ENCODE measurements at regions not wholly inside any gene's neighbourhood (a gene's known extent, or its start where the extent isn't known, plus 50 kb on each side); places are given as distances from the start of the nearest gene placed in this dataset.

GRCh38 chr5:88399561-88399960 is 130.9 kb upstream of the TMEM161B start:
- peaks cover 32 to 46% of the 10 kb centered on the region in 2 donors for H3K4me1 ChIP-seq (replicated peaks in 1 of 2)
- no peak overlapping the region for H3K4me3 ChIP-seq
- no peak for ATAC-seq (replicated peaks in 6 of 8)
- 0 to 76% (median 46%) methylated on average over 1 to 2 of the region's 2 CpGs; no CpG with 5 or more reads in 1 of the 10 experiments for WGBS, 10 experiments
- H3K27ac ChIP-seq = no peak overlapping the region
- in situ Hi-C loops (cut with MboI; ENCODE audit: low pct_unique_long_range_greater_than_20kb in 2 of 9, low sequenced_read_pairs in 9 of 9, unreplicated experiment in 9 of 9) = loop anchor here in 2 of 9 experiments (25.0 kb wide), 1 partner anchor 263 kb away; no protein-coding TSS in a partner anchor

GRCh38 chr5:88398316-88398715 is 129.7 kb upstream of the TMEM161B start:
- no peak for ATAC-seq (replicated peaks in 6 of 8)
- in situ Hi-C loops (cut with MboI; ENCODE audit: low pct_unique_long_range_greater_than_20kb in 2 of 9, low sequenced_read_pairs in 9 of 9, unreplicated experiment in 9 of 9) = loop anchor here in 2 of 9 experiments (25.0 kb wide), 1 partner anchor 264 kb away; no protein-coding TSS in a partner anchor
- WGBS, 10 experiments = 13 to 62% (median 25%) methylated on average over 1 to 3 of the region's 4 CpGs; no CpG with 5 or more reads in 2 of the 10 experiments
- Histone ChIP-seq H3K27ac (peak overlapping the region; percentile 85 to 87), H3K4me1 (replicated peaks in 1 of 2) (peaks cover 44 to 59% of the 10 kb centered on the region in 2 donors), H3K4me3 (peak overlapping the region; percentile 3 to 29 (median 12))

GRCh38 chr5:88396751-88397281 is 128.2 kb upstream of the TMEM161B start:
- 0 to 67% (median 11%) methylated on average over 1 to 6 of the region's 7 CpGs; no CpG with 5 or more reads in 1 of the 10 experiments for WGBS, 10 experiments
- in situ Hi-C loops (cut with MboI; ENCODE audit: low pct_unique_long_range_greater_than_20kb in 2 of 9, low sequenced_read_pairs in 9 of 9, unreplicated experiment in 9 of 9) = loop anchor here in 2 of 9 experiments (25.0 kb wide), 1 partner anchor 265 kb away; no protein-coding TSS in a partner anchor
- Histone ChIP-seq H3K4me3 (peak overlapping the region in 4 of 5 donors; percentile 12 to 29 (median 22)), H3K27ac (peak overlapping the region; percentile 85 to 87), H3K4me1 (replicated peaks in 1 of 2) (peaks cover 54 to 67% of the 10 kb centered on the region in 2 donors)
- ATAC-seq (replicated peaks in 6 of 8) = peak in 5 of 8 experiments; percentile 34 to 67 (median 57)

- H3K4me3 ChIP-seq = peak overlapping the region in 4 of 5 donors; percentile 3 to 29 (median 22)
- in situ Hi-C loops (cut with MboI; ENCODE audit: low pct_unique_long_range_greater_than_20kb in 2 of 9, low sequenced_read_pairs in 9 of 9, unreplicated experiment in 9 of 9) = loop anchor here in 2 of 9 experiments (25.0 kb wide), 1 partner anchor 266 kb away; no protein-coding TSS in a partner anchor
- 17 to 92% (median 45%) methylated on average over 1 to 2 of the region's 2 CpGs; no CpG with 5 or more reads in 2 of the 10 experiments for WGBS, 10 experiments
- H3K4me1 ChIP-seq (replicated peaks in 1 of 2) = peaks cover 58 to 70% of the 10 kb centered on the region in 2 donors
- peak overlapping the region; percentile 75 to 84 for H3K27ac ChIP-seq
- ATAC-seq (replicated peaks in 6 of 8) = no peak
Observed at GRCh38 chr5:88396000-88396535, 127.4 kb upstream of the TMEM161B start.

- Histone ChIP-seq H3K27ac (peak overlapping the region; percentile 80 to 84), H3K4me3 (peak overlapping the region in 3 of 5 donors; percentile 5 to 17 (median 11)), H3K4me1 (replicated peaks in 1 of 2) (peaks cover 60 to 75% of the 10 kb centered on the region in 2 donors)
- in situ Hi-C loops (cut with MboI; ENCODE audit: low pct_unique_long_range_greater_than_20kb in 2 of 9, low sequenced_read_pairs in 9 of 9, unreplicated experiment in 9 of 9) = loop anchor here in 2 of 9 experiments (25.0 kb wide), 1 partner anchor 267 kb away; no protein-coding TSS in a partner anchor
- WGBS, 10 experiments = 35 to 89% (median 58%) methylated on average over 3 to 4 of the region's 4 CpGs
- ATAC-seq (replicated peaks in 6 of 8) = no peak
Observed at GRCh38 chr5:88395264-88395663, 126.6 kb upstream of the TMEM161B start.

GRCh38 chr5:88394536-88395175 is 126.0 kb upstream of the TMEM161B start:
- in situ Hi-C loops (cut with MboI; ENCODE audit: low pct_unique_long_range_greater_than_20kb in 2 of 9, low sequenced_read_pairs in 9 of 9, unreplicated experiment in 9 of 9) = loop anchor here in 2 of 9 experiments (25.0 kb wide), 1 partner anchor 268 kb away; no protein-coding TSS in a partner anchor
- peak overlapping the region in 4 of 5 donors; percentile 11 to 17 (median 14) for H3K4me3 ChIP-seq
- 28 to 65% (median 45%) methylated on average over 4 to 8 of the region's 8 CpGs; no CpG with 5 or more reads in 1 of the 10 experiments for WGBS, 10 experiments
- ATAC-seq (replicated peaks in 6 of 8) = no peak
- H3K27ac ChIP-seq = peak overlapping the region; percentile 80 to 84
- peaks cover 61 to 75% of the 10 kb centered on the region in 2 donors for H3K4me1 ChIP-seq (replicated peaks in 1 of 2)

GRCh38 chr5:88393716-88394535 is 125.3 kb upstream of the TMEM161B start:
- 16 to 72% (median 52%) methylated on average over 2 to 7 of the region's 7 CpGs for WGBS, 10 experiments
- Histone ChIP-seq H3K4me1 (replicated peaks in 1 of 2) (peaks cover 62 to 77% of the 10 kb centered on the region in 2 donors), H3K4me3 (peak overlapping the region in 3 of 5 donors; percentile 11 to 17 (median 15)), H3K27ac (peak overlapping the region; percentile 80 to 84)
- in situ Hi-C loops (cut with MboI; ENCODE audit: low pct_unique_long_range_greater_than_20kb in 2 of 9, low sequenced_read_pairs in 9 of 9, unreplicated experiment in 9 of 9) = loop anchor here in 2 of 9 experiments (25.0 kb wide), 1 partner anchor 268 kb away; no protein-coding TSS in a partner anchor
- ATAC-seq (replicated peaks in 6 of 8) = peak in 1 of 8 experiments; percentile 77

- ATAC-seq (replicated peaks in 6 of 8) = no peak
- H3K4me3 ChIP-seq = peak overlapping the region in 3 of 5 donors; percentile 6 to 11 (median 9)
- 19 to 86% (median 60%) methylated on average over 1 to 2 of the region's 2 CpGs for WGBS, 10 experiments
- H3K4me1 ChIP-seq (replicated peaks in 1 of 2) = peaks cover 64 to 79% of the 10 kb centered on the region in 2 donors
- in situ Hi-C loops (cut with MboI; ENCODE audit: low pct_unique_long_range_greater_than_20kb in 2 of 9, low sequenced_read_pairs in 9 of 9, unreplicated experiment in 9 of 9) = loop anchor here in 2 of 9 experiments (25.0 kb wide), 1 partner anchor 269 kb away; no protein-coding TSS in a partner anchor
- peak overlapping the region in 1 of 2 donors; percentile 19 for H3K27ac ChIP-seq
Observed at GRCh38 chr5:88393042-88393441, 124.4 kb upstream of the TMEM161B start.

GRCh38 chr5:88391991-88392390 is 123.3 kb upstream of the TMEM161B start:
- no peak for ATAC-seq (replicated peaks in 6 of 8)
- peaks cover 64 to 71% of the 10 kb centered on the region in 2 donors for H3K4me1 ChIP-seq (replicated peaks in 1 of 2)
- H3K4me3 ChIP-seq = peak overlapping the region in 3 of 5 donors; percentile 1 to 15 (median 12)
- H3K27ac ChIP-seq = peak overlapping the region in 1 of 2 donors; percentile 11
- 4 to 64% (median 42%) methylated on average over 1 to 3 of the region's 3 CpGs; no CpG with 5 or more reads in 1 of the 10 experiments for WGBS, 10 experiments
- in situ Hi-C loops (cut with MboI; ENCODE audit: low pct_unique_long_range_greater_than_20kb in 2 of 9, low sequenced_read_pairs in 9 of 9, unreplicated experiment in 9 of 9) = loop anchor here in 2 of 9 experiments (25.0 kb wide), 1 partner anchor 270 kb away; no protein-coding TSS in a partner anchor

GRCh38 chr5:88391116-88391515 is 122.5 kb upstream of the TMEM161B start:
- Histone ChIP-seq H3K27ac (no peak overlapping the region), H3K4me3 (no peak overlapping the region), H3K4me1 (replicated peaks in 1 of 2) (peaks cover 56 to 62% of the 10 kb centered on the region in 2 donors)
- in situ Hi-C loops (cut with MboI; ENCODE audit: low pct_unique_long_range_greater_than_20kb in 2 of 9, low sequenced_read_pairs in 9 of 9, unreplicated experiment in 9 of 9) = loop anchor here in 2 of 9 experiments (25.0 kb wide), 1 partner anchor 271 kb away; no protein-coding TSS in a partner anchor
- ATAC-seq (replicated peaks in 6 of 8) = peak in 7 of 8 experiments; percentile 40 to 91 (median 79)
- WGBS, 10 experiments = 0 to 100% (median 45%) methylated on average over 1 to 8 of the region's 8 CpGs; no CpG with 5 or more reads in 1 of the 10 experiments

- Histone ChIP-seq H3K4me1 (replicated peaks in 1 of 2) (peaks cover 52 to 57% of the 10 kb centered on the region in 2 donors), H3K4me3 (no peak overlapping the region), H3K27ac (no peak overlapping the region)
- in situ Hi-C loops (cut with MboI; ENCODE audit: low pct_unique_long_range_greater_than_20kb in 2 of 9, low sequenced_read_pairs in 9 of 9, unreplicated experiment in 9 of 9) = loop anchor here in 2 of 9 experiments (25.0 kb wide), 1 partner anchor 272 kb away; no protein-coding TSS in a partner anchor
- WGBS, 10 experiments = 39 to 100% (median 86%) methylated on average over 1 to 2 of the region's 2 CpGs; no CpG with 5 or more reads in 1 of the 10 experiments
- ATAC-seq (replicated peaks in 6 of 8) = no peak
Observed at GRCh38 chr5:88390481-88390880, 121.8 kb upstream of the TMEM161B start.

Data from motor neuron (in vitro differentiated cells).